Panc1 (cell line): ENCODE measurements at regions not wholly inside any gene's neighbourhood (a gene's known extent, or its start where the extent isn't known, plus 50 kb on each side); places are given as distances from the start of the nearest gene placed in this dataset.

Experiments
- CTCF ChIP-seq: fragments of 450-650 bp; IDR thresholded peaks from 2 replicates; pipeline ENCODE4 v1.5.1; 2017; ENCODE audit warnings: mild to moderate bottlenecking
- POLR2AphosphoS5 ChIP-seq: IDR thresholded peaks from 2 replicates; pipeline ENCODE4 v1.6.1; 2012; ENCODE audit warnings: mild to moderate bottlenecking, low read depth, low read length, moderate library complexity
- REST ChIP-seq, 2 experiments: IDR thresholded peaks; 2 replicates each; pipeline ENCODE4 v1.6.1; 2011 to 2012; ENCODE audit warnings: low read depth in 2 of 2, control low read depth in 1 of 2, low read length in 1 of 2, mild to moderate bottlenecking in 1 of 2, moderate library complexity in 1 of 2; ENCODE audit not compliant: insufficient read depth in 1 of 2
- SIN3A ChIP-seq: IDR thresholded peaks from 2 replicates; pipeline ENCODE4 v1.6.1; 2012; ENCODE audit warnings: low read depth, mild to moderate bottlenecking, low read length, moderate library complexity, borderline replicate concordance; ENCODE audit not compliant: insufficient read depth
- TCF7L2 ChIP-seq: IDR thresholded peaks from 2 replicates; pipeline ENCODE4 v1.6.1; 2011; ENCODE audit warnings: mild to moderate bottlenecking, low read depth, low read length, inconsistent platforms

- no peak for TF ChIP-seq CTCF
- no peak for TF ChIP-seq POLR2AphosphoS5
- TF ChIP-seq REST (IDR thresholded peaks at IDR 0.05; ENCODE audit: insufficient read depth in 1 of 2, low read depth in 2 of 2, low read length in 1 of 2), result no peak
- TF ChIP-seq SIN3A, result no peak
- no peak for TF ChIP-seq TCF7L2
Measured at GRCh38 chr12:88642675-88643431, 62.6 kb upstream of the KITLG start.
